ENCODE measurements at regions not wholly inside any gene's neighbourhood (a gene's known extent, or its start where the extent isn't known, plus 50 kb on each side); places are given as distances from the start of the nearest gene placed in this dataset.

GRCh38 chr3:34483311-34483887, 685.0 kb downstream of the PDCD6IP start:
- Histone ChIP-seq H3K27me3 (replicated peaks in 1 of 7) (no peaks in the 10 kb centered on the region), H3K36me3 (no peaks in the 10 kb centered on the region), H3K4me3 (peak overlapping the region in 2 of 8 donors; percentile 13 to 37), H3K27ac (no peak overlapping the region), H3K4me1 (no peaks in the 10 kb centered on the region), H3K9me3 (no peaks in the 10 kb centered on the region)
- DNase-seq = no peak
- WGBS, 5 donors = 22 to 56% (median 28%) methylated on average over 1 of the region's 1 CpG
- TF ChIP-seq POLR2A (IDR thresholded peaks at IDR 0.05) (no peak), POLR2AphosphoS5 (IDR thresholded peaks at IDR 0.05) (no peak)
- TF ChIP-seq, protein P1, sequence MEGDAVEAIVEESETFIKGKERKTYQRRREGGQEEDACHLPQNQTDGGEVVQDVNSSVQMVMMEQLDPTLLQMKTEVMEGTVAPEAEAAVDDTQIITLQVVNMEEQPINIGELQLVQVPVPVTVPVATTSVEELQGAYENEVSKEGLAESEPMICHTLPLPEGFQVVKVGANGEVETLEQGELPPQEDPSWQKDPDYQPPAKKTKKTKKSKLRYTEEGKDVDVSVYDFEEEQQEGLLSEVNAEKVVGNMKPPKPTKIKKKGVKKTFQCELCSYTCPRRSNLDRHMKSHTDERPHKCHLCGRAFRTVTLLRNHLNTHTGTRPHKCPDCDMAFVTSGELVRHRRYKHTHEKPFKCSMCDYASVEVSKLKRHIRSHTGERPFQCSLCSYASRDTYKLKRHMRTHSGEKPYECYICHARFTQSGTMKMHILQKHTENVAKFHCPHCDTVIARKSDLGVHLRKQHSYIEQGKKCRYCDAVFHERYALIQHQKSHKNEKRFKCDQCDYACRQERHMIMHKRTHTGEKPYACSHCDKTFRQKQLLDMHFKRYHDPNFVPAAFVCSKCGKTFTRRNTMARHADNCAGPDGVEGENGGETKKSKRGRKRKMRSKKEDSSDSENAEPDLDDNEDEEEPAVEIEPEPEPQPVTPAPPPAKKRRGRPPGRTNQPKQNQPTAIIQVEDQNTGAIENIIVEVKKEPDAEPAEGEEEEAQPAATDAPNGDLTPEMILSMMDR (IDR thresholded peaks at IDR 0.05 in 8 of 11, conservative IDR thresholded peaks at IDR 0.05 in 3 of 11) = no peak
- intact Hi-C loops (cut with DNase I; ENCODE audit: low total_unique reads) = no loop called here

- WGBS, 5 donors = 82 to 90% (median 84%) methylated on average over 4 of the region's 4 CpGs
Observed at GRCh38 chr3:34504366-34504765, 705.9 kb downstream of the PDCD6IP start.

GRCh38 chr3:34504775-34505174, 706.3 kb downstream of the PDCD6IP start:
- no peak overlapping the region for H3K27ac ChIP-seq
- no peaks in the 10 kb centered on the region for H3K4me1 ChIP-seq
- WGBS, 5 donors = 40 to 55% (median 50%) methylated on average over 4 of the region's 4 CpGs
- no peak for DNase-seq
- no peaks in the 10 kb centered on the region for H3K27me3 ChIP-seq (replicated peaks in 1 of 7)
- no peaks in the 10 kb centered on the region for H3K9me3 ChIP-seq
- TF ChIP-seq, protein P1 (IDR thresholded peaks at IDR 0.05 in 8 of 11, conservative IDR thresholded peaks at IDR 0.05 in 3 of 11) = no peak
- no peak for TF ChIP-seq POLR2AphosphoS5 (IDR thresholded peaks at IDR 0.05)
- TF ChIP-seq POLR2A (IDR thresholded peaks at IDR 0.05) = no peak
- intact Hi-C loops (cut with DNase I; ENCODE audit: low total_unique reads) = no loop called here
- H3K36me3 ChIP-seq = no peaks in the 10 kb centered on the region
- H3K4me3 ChIP-seq = no peak overlapping the region

More at GRCh38 chr3:34504366-34504765, 705.9 kb downstream of the PDCD6IP start:
- no peak for DNase-seq
- TF ChIP-seq, protein P1 (IDR thresholded peaks at IDR 0.05 in 8 of 11, conservative IDR thresholded peaks at IDR 0.05 in 3 of 11) = no peak
- TF ChIP-seq POLR2AphosphoS5 (IDR thresholded peaks at IDR 0.05) (no peak), POLR2A (IDR thresholded peaks at IDR 0.05) (no peak)
- intact Hi-C loops (cut with DNase I; ENCODE audit: low total_unique reads) = no loop called here
- no peak overlapping the region for H3K4me3 ChIP-seq
- no peaks in the 10 kb centered on the region for H3K27me3 ChIP-seq (replicated peaks in 1 of 7)
- no peak overlapping the region for H3K27ac ChIP-seq
- no peaks in the 10 kb centered on the region for H3K36me3 ChIP-seq
- H3K4me1 ChIP-seq = no peaks in the 10 kb centered on the region
- no peaks in the 10 kb centered on the region for H3K9me3 ChIP-seq

- intact Hi-C loops (cut with DNase I; ENCODE audit: low total_unique reads) = no loop called here
- Histone ChIP-seq H3K27me3 (replicated peaks in 1 of 7) (no peaks in the 10 kb centered on the region), H3K36me3 (no peaks in the 10 kb centered on the region), H3K9me3 (peaks cover 0 to 4% (median 0%) of the 10 kb centered on the region in 8 donors), H3K4me3 (no peak overlapping the region), H3K27ac (no peak overlapping the region), H3K4me1 (no peaks in the 10 kb centered on the region)
- TF ChIP-seq POLR2AphosphoS5 (IDR thresholded peaks at IDR 0.05) (no peak), POLR2A (IDR thresholded peaks at IDR 0.05) (no peak)
- TF ChIP-seq, protein P1 (IDR thresholded peaks at IDR 0.05 in 8 of 11, conservative IDR thresholded peaks at IDR 0.05 in 3 of 11) = no peak
- DNase-seq = no peak
Observed at GRCh38 chr3:34508732-34509131, 710.3 kb downstream of the PDCD6IP start.

Data from spleen (tissue), 11 donors.